Islet of Langerhans (tissue), 1 donor: ENCODE measurements at regions not wholly inside any gene's neighbourhood (a gene's known extent, or its start where the extent isn't known, plus 50 kb on each side); places are given as distances from the start of the nearest gene placed in this dataset.
"Not testable (repeated sequence)": the region's sequence is repeated elsewhere in the genome, so short reads cannot be mapped to it uniquely, and the experiment has no call there.

Experiments
- FAIRE-seq: peaks from one replicate; lab custom pipeline; 2011; peaks lifted over from hg19 to GRCh38; lab: Jason Lieb, UNC

- FAIRE-seq: no peak
Observed at GRCh38 chr2:34808426-34808825, 1209.3 kb upstream of the FAM98A start.

GRCh38 chr2:34806891-34807290, 1207.8 kb upstream of the FAM98A start:
- no peak for FAIRE-seq

GRCh38 chr2:34806396-34806795, 1207.3 kb upstream of the FAM98A start:
- no peak for FAIRE-seq

- no peak for FAIRE-seq
Observed at GRCh38 chr2:34799556-34799955, 1200.5 kb upstream of the FAM98A start.

GRCh38 chr2:34795586-34795985, 1196.5 kb upstream of the FAM98A start:
- FAIRE-seq: not testable (repeated sequence)

GRCh38 chr2:34789169-34789568, 1190.1 kb upstream of the FAM98A start:
- FAIRE-seq: no peak

- no peak for FAIRE-seq
Observed at GRCh38 chr2:34787341-34787740, 1188.2 kb upstream of the FAM98A start.

- FAIRE-seq: no peak
Observed at GRCh38 chr2:34785206-34785785, 1186.2 kb upstream of the FAM98A start.

- no peak for FAIRE-seq
Observed at GRCh38 chr2:34784701-34785100, 1185.6 kb upstream of the FAM98A start.

GRCh38 chr2:34750742-34751141, 1151.6 kb upstream of the FAM98A start:
- FAIRE-seq: not testable (repeated sequence)

- no peak for FAIRE-seq
Observed at GRCh38 chr2:34747643-34748042, 1148.5 kb upstream of the FAM98A start.

- FAIRE-seq: no peak
Observed at GRCh38 chr2:34738691-34739090, 1139.6 kb upstream of the FAM98A start.

- no peak for FAIRE-seq
Observed at GRCh38 chr2:34737146-34737545, 1138.0 kb upstream of the FAM98A start.

GRCh38 chr2:34736482-34736881, 1137.4 kb upstream of the FAM98A start:
- FAIRE-seq: no peak

GRCh38 chr2:34734662-34735061, 1135.6 kb upstream of the FAM98A start:
- FAIRE-seq: no peak

- no peak for FAIRE-seq
Observed at GRCh38 chr2:34734042-34734441, 1134.9 kb upstream of the FAM98A start.

- no peak for FAIRE-seq
Observed at GRCh38 chr2:34731292-34731691, 1132.2 kb upstream of the FAM98A start.

GRCh38 chr2:34729845-34730244, 1130.7 kb upstream of the FAM98A start:
- FAIRE-seq: no peak

GRCh38 chr2:34724107-34724506, 1125.0 kb upstream of the FAM98A start:
- FAIRE-seq: no peak

- no peak for FAIRE-seq
Observed at GRCh38 chr2:34723683-34724082, 1124.6 kb upstream of the FAM98A start.

GRCh38 chr2:34719206-34719605, 1120.1 kb upstream of the FAM98A start:
- no peak for FAIRE-seq

GRCh38 chr2:34705551-34706247, 1106.6 kb upstream of the FAM98A start:
- no peak for FAIRE-seq

GRCh38 chr2:34703292-34703691, 1104.2 kb upstream of the FAM98A start:
- FAIRE-seq: no peak

- FAIRE-seq: not testable (repeated sequence)
Observed at GRCh38 chr2:34702391-34702790, 1103.3 kb upstream of the FAM98A start.
